GM23248 (cell line): ENCODE measurements at regions not wholly inside any gene's neighbourhood (a gene's known extent, or its start where the extent isn't known, plus 50 kb on each side); places are given as distances from the start of the nearest gene placed in this dataset.

Source experiments
- DNase-seq: peaks from one replicate; pipeline ENCODE4 v3.0.0-alpha.2; 2015
- H2AFZ ChIP-seq: fragments of 200-600 bp; sonication (generic); 2 replicates; pipeline ENCODE4 v1.6.1; 2016; ENCODE audit warnings: antibody characterized with exemption
- H3F3A ChIP-seq: fragments of 200-600 bp; sonication (generic); 2 replicates; pipeline ENCODE4 v1.6.1; 2016; ENCODE audit warnings: mild to moderate bottlenecking, antibody characterized with exemption, mixed run types; ENCODE audit not compliant: insufficient read depth
- H3K27ac ChIP-seq: fragments of 200-600 bp; sonication (generic); 2 replicates; pipeline ENCODE4 v1.5.1; 2016; ENCODE audit warnings: mild to moderate bottlenecking
- H3K27me3 ChIP-seq: fragments of 200-600 bp; sonication (generic); replicated peaks from 2 replicates; pipeline ENCODE4 v1.6.1; 2016; ENCODE audit warnings: mild to moderate bottlenecking; ENCODE audit not compliant: insufficient read depth
- H3K36me3 ChIP-seq: fragments of 200-600 bp; sonication (generic); 2 replicates; pipeline ENCODE4 v1.6.1; 2016; ENCODE audit warnings: low read depth, mild to moderate bottlenecking
- H3K4me1 ChIP-seq: fragments of 200-600 bp; sonication (generic); 2 replicates; pipeline ENCODE4 v1.6.1; 2016; ENCODE audit warnings: mild to moderate bottlenecking; ENCODE audit not compliant: insufficient read depth
- H3K4me2 ChIP-seq: fragments of 200-600 bp; sonication (generic); one replicate; pipeline ENCODE4 v1.6.1; 2016; ENCODE audit warnings: mild to moderate bottlenecking; ENCODE audit not compliant: unreplicated experiment
- H3K4me3 ChIP-seq: fragments of 200-600 bp; sonication (generic); 2 replicates; pipeline ENCODE4 v1.5.1; 2016; ENCODE audit warnings: mild to moderate bottlenecking
- H3K79me2 ChIP-seq: fragments of 200-600 bp; sonication (generic); 2 replicates; pipeline ENCODE4 v1.6.1; 2016; ENCODE audit warnings: mild to moderate bottlenecking; ENCODE audit not compliant: insufficient read depth
- H3K9ac ChIP-seq: fragments of 200-600 bp; sonication (generic); 2 replicates; pipeline ENCODE4 v1.6.1; 2016; ENCODE audit warnings: mild to moderate bottlenecking
- H3K9me2 ChIP-seq: fragments of 200-600 bp; sonication (generic); 2 replicates; pipeline ENCODE4 v1.6.1; 2016; ENCODE audit warnings: mixed run types, mild to moderate bottlenecking, moderate library complexity; ENCODE audit not compliant: insufficient read depth
- H3K9me3 ChIP-seq: fragments of 200-600 bp; sonication (generic); one replicate; pipeline ENCODE4 v1.6.1; 2017; ENCODE audit warnings: low read depth
- H4K20me1 ChIP-seq: fragments of 200-600 bp; sonication (generic); 2 replicates; pipeline ENCODE4 v1.6.0; 2016; ENCODE audit not compliant: insufficient read depth
- EZH2 ChIP-seq: fragments of 200-600 bp; sonication (generic); IDR thresholded peaks from 2 replicates; pipeline ENCODE4 v1.6.1; 2018; ENCODE audit warnings: antibody characterized with exemption, mild to moderate bottlenecking; ENCODE audit not compliant: insufficient read depth, poor library complexity, severe bottlenecking
- EZH2phosphoT487 ChIP-seq: fragments of 200-600 bp; sonication (generic); IDR thresholded peaks from 2 replicates; pipeline ENCODE4 v1.6.1; 2018; ENCODE audit warnings: antibody characterized with exemption, moderate library complexity, mild to moderate bottlenecking, low read depth; ENCODE audit not compliant: insufficient read depth
- whole genome bisulfite sequencing, 2 experiments: methylation state at CpG; one replicate each; pipeline ENCODE4 v1.1.6; 2015 to 2017; ENCODE audit warnings: low lambda C conversion rate in 2 of 2, low coverage in 1 of 2; ENCODE audit errors: missing lambda C conversion rate in 2 of 2; 5-methylcytosine and 5-hydroxymethylcytosine counted together
- in situ Hi-C: fragments of 300-500 bp; cut with MboI; formaldehyde crosslinking; loops from 2 replicates; pipeline ENCODE4 v1.15.0; 2020

- Histone ChIP-seq H3K79me2 (no peaks in the 10 kb centered on the region), H3F3A (no peaks in the 10 kb centered on the region), H4K20me1 (no peaks in the 10 kb centered on the region), H3K4me3 (no peak overlapping the region), H2AFZ (no peak overlapping the region), H3K27ac (no peak overlapping the region), H3K36me3 (no peaks in the 10 kb centered on the region), H3K9ac (no peak overlapping the region), H3K9me2 (no peaks in the 10 kb centered on the region), H3K4me1 (no peaks in the 10 kb centered on the region), H3K27me3 (no peaks in the 10 kb centered on the region), H3K9me3 (no peaks in the 10 kb centered on the region), H3K4me2 (no peak overlapping the region)
- DNase-seq, result no peak
- in situ Hi-C loops, result no loop called here
- WGBS, 2 experiments, result 22 to 23% methylated on average over 10 of the region's 10 CpGs
- TF ChIP-seq EZH2 (no peak), EZH2phosphoT487 (no peak)
Observed at GRCh38 chr17:22272363-22273146, 580.2 kb downstream of the KCNJ18 start.

GRCh38 chr17:22273308-22273707, 581.0 kb downstream of the KCNJ18 start:
- TF ChIP-seq EZH2phosphoT487 (no peak), EZH2 (no peak)
- Histone ChIP-seq H3K4me1 (no peaks in the 10 kb centered on the region), H3K4me2 (no peak overlapping the region), H3K9me3 (no peaks in the 10 kb centered on the region), H3K27ac (no peak overlapping the region), H3K27me3 (no peaks in the 10 kb centered on the region), H4K20me1 (no peaks in the 10 kb centered on the region), H3K4me3 (no peak overlapping the region), H3K9ac (no peak overlapping the region), H3K79me2 (no peaks in the 10 kb centered on the region), H3F3A (no peaks in the 10 kb centered on the region), H3K9me2 (no peaks in the 10 kb centered on the region), H2AFZ (no peak overlapping the region), H3K36me3 (no peaks in the 10 kb centered on the region)
- in situ Hi-C loops, result no loop called here
- DNase-seq, result no peak
- 16 to 28% methylated on average over 2 of the region's 2 CpGs for WGBS, 2 experiments

GRCh38 chr17:22277595-22277994, 585.3 kb downstream of the KCNJ18 start:
- TF ChIP-seq EZH2 (no peak), EZH2phosphoT487 (no peak)

GRCh38 chr17:22278302-22279275, 586.3 kb downstream of the KCNJ18 start:
- Histone ChIP-seq H3K9ac (no peak overlapping the region), H3K9me3 (no peaks in the 10 kb centered on the region)
- WGBS, 2 experiments, result 58 to 68% methylated on average over 33 to 35 of the region's 35 CpGs

More at GRCh38 chr17:22277595-22277994, 585.3 kb downstream of the KCNJ18 start:
- DNase-seq, result no peak
- Histone ChIP-seq H3K36me3 (no peaks in the 10 kb centered on the region), H3K4me2 (no peak overlapping the region), H3K9me2 (no peaks in the 10 kb centered on the region), H3K27me3 (no peaks in the 10 kb centered on the region), H4K20me1 (no peaks in the 10 kb centered on the region), H3K4me3 (no peak overlapping the region), H3K9me3 (no peaks in the 10 kb centered on the region), H3K79me2 (no peaks in the 10 kb centered on the region), H3K27ac (no peak overlapping the region), H2AFZ (no peak overlapping the region), H3F3A (no peaks in the 10 kb centered on the region), H3K9ac (no peak overlapping the region), H3K4me1 (no peaks in the 10 kb centered on the region)
- in situ Hi-C loops, result no loop called here
- WGBS, 2 experiments, result 12 to 28% methylated on average over 3 of the region's 3 CpGs

More at GRCh38 chr17:22278302-22279275, 586.3 kb downstream of the KCNJ18 start:
- H3K4me3 ChIP-seq, result no peak overlapping the region
- H3K79me2 ChIP-seq, result no peaks in the 10 kb centered on the region
- H3K27ac ChIP-seq, result no peak overlapping the region
- in situ Hi-C loops, result no loop called here
- TF ChIP-seq EZH2 (no peak), EZH2phosphoT487 (no peak)
- no peak overlapping the region for H3K4me2 ChIP-seq
- no peaks in the 10 kb centered on the region for H3F3A ChIP-seq
- no peak for DNase-seq
- no peaks in the 10 kb centered on the region for H3K27me3 ChIP-seq
- H2AFZ ChIP-seq, result no peak overlapping the region
- H3K9me2 ChIP-seq, result no peaks in the 10 kb centered on the region
- H3K4me1 ChIP-seq, result no peaks in the 10 kb centered on the region
- no peaks in the 10 kb centered on the region for H3K36me3 ChIP-seq
- H4K20me1 ChIP-seq, result no peaks in the 10 kb centered on the region
